Stimulated activated CD4-positive, alpha-beta T cell treated with anti-CD3 and anti-CD28 coated beads, Interleukin-15, amount 100 ng/mL, for 48 hours (primary cell): ENCODE measurements at regions not wholly inside any gene's neighbourhood (a gene's known extent, or its start where the extent isn't known, plus 50 kb on each side); places are given as distances from the start of the nearest gene placed in this dataset.
"Not testable (repeated sequence)": the region's sequence is repeated elsewhere in the genome, so short reads cannot be mapped to it uniquely, and the experiment has no call there.

Experiments
- DNase-seq, 2 donors: peaks; one replicate each; pipeline ENCODE4 v3.0.0-alpha.2; 2020; ENCODE audit warnings: low read depth in 2 of 2

DNA sequence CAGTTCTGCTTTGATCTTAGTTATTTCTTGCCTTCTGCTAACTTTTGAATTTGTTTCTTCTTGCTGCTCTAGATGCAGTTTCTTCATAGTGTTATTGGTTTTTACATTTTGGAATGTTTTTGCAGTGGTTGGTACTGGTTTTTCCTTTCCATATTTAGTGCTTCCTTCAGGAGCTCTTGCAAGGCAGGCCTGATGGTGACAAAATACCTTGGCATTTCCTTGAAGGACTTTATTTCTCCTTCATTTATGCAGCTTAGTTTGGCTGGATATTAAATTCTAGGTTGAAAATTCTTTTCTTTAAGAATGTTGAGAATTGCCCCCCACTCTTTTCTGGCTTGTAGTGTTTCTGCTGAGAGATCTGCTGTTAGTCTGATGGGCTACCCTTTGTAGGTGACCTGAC is 1654.7 kb upstream of the SEL1L start:
- DNase-seq: not testable (repeated sequence)

DNA sequence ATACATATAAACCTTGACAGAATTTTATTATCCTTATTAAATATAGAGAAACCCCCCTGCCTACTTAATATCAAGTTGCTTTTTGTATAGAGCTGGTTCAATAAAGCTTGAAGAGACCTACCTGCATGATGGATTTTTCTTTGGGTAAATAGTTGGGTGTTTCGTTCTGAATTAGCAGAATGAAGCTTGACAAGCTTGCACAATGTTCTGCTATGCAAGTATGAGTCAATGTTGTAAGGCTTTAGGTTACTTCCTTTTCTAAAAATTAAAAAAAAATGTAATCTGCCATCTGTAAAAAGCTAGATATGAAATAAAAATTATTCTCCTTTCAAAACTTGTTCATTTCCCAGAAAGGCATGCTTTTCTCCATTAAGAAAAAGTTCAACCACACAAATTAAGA is 1662.6 kb upstream of the SEL1L start:
- DNase-seq: no peak

DNA sequence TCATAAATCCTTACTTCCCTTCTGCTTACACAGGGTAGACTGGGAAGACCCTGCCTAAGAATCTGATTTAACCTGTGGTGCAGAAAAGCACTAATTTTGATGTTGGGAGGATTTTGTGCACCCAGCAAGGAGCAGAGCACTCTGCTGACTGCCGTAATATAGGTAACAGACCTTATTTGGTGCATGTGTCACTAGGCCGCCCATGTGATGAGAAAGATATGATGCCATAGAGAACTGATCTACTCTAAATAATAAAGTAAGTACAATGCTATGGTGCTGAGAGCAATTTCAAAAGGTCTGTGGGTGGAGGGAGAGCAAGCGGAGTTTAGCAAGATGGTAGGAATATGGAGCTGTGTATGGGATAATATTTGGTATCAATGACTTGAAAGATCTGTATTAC is 1663.6 kb upstream of the SEL1L start:
- no peak for DNase-seq

DNA sequence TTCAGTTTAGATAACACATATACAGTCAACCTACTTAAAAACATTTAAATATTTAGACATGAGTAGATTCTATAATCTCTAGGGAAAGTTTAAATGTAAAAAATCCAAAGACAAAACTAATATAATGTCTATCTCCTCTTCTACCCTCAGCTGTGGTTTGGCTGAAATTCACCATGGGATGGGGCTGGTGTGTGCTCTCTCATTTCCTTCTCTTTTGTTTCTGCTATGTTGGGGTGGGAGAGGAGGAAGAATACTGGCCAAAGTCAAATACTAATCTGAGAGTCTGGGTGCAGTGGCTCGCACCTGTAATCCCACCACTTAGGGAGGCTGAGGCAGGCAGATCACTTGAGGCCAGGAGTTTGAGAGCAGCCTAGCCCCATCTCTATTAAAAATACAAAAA is 1673.9 kb upstream of the SEL1L start:
- DNase-seq: no peak

DNA sequence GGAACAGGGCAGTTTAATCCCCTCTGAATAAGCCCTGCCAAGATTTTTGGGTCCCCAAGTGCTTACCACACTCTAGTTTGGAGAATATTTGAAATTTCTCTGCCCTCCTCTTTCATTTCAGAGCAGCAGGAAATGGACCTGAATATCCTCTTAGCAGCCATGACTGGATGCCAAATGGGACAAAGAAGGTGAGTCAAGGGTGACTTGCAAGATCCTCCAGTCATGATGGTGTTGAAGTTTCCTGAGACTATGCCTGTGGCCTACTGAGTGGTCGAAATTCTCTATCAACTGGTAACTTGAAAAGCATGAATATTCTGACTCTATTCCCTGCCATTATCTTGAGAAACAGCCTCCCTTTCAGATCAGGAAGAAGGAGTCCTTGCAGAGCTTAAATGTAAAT is 1674.7 kb upstream of the SEL1L start:
- DNase-seq: no peak

DNA sequence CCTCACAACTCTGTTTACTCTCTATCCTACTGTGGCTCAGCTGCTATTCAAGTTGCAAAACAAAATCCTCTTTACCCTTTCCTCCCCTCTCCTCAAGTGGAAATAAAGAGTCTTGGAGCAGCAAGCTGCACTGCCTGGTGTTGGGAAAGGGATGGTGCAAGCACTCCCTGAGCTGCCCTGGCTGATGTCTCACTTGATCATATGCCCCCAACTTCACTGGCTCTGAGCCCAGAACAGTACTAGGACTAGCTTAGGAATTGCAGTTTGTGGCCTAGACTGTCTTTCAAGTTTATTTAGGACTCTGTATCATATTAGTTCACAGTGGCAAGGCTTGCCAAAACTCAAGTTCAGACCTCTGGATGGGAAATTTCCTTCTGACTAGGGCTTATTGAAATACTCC is 1683.8 kb upstream of the SEL1L start:
- no peak for DNase-seq

DNA sequence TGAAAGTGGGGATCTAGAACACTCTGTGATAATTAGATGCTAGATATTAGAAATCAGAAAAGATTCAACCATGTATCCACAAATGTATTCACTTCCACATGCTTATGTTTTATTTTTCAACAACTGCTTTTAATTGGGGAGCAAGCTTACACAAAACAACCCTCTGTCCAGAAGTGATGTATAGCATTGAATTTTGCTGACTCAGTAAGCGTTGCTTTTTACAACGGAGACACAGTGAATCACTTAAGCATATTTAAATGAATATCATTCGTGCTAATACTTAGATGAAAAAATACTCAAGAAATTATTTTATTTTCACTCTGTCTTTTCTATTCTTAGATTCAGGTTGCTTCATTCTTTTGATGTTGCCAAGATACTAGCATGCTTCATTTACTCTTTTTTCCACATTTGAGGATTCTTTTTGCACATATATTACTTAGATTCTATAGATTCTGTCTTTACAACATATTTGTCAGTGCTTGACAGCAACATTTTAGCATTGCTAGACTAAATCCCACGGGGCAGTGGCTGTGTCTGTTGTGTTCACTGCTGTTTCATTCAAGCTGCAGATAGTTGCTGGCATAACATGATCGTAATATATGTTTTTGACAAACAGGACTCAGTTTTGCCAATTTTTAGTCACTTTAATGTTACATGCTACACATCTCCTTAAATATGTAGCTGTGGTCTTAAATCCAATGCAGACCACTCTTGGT is 1714.4 kb upstream of the SEL1L start:
- no peak for DNase-seq

DNA sequence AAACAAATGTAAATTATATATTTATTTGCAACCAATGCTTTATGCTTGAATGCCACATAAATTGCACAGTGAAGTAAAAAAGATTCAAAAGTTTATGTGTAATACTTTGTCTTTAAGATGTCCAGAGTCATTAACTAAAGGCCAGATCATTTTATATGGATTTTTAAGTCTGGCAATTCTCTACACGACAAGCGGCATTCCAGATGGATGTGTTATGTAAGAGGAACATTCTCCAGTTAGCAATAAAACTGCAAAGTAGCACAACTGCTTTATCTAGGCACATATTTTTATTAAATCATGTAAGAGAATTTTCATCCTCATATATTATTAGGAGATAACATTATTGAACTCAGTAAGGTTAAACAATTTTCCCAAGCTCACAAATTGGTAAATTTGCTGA is 1717.7 kb upstream of the SEL1L start:
- no peak for DNase-seq

DNA sequence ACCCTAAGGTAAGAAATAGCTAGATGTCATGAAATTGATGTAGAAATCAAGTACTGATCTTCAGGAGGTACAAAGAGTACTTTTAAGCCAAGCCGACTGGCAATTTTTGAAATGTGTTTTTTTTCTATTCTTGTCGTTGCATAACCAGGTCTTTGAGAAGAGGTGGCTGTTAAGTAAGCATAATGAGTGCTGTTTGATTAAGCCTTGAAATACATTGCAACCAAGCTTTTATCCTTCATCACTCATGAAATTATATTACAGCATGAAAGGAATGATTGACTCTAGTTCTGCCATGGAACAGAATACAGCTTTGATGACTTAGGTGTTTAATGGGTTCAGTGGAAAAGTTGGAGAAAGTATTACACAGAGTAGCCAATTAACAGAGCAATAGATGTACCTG is 1720.2 kb upstream of the SEL1L start:
- no peak for DNase-seq

DNA sequence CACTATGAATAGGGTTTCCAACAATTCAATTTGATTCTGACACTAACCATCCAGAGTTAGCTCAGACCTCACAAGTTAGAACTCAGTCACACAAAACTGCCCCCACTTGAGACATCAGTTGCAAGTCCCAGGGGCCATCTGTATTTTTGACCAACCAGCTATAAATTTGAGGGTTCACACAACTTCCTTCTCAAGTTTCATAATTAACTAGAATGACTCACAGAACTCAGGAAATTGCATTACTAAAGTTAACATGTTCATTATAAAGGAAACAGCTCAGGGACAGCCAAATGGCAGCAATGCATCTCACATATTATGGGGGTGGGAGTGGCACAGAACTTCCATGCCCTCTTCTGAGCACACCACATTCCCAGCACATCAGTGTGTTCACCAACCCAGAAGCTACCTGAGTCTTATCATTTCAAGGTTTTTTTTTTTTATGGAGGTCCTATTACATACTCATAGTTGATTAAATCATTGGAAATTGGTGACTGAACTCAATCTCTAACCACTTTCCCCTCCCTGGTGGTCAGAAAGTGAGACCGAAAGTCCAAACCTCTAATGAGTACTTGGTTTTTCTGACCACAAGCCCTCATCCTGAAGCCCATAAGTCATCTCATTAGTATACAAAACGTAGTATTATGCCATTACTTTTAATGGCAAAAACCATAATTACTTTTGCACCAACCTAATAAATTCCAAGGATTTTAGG is 1721.5 kb upstream of the SEL1L start:
- no peak for DNase-seq

DNA sequence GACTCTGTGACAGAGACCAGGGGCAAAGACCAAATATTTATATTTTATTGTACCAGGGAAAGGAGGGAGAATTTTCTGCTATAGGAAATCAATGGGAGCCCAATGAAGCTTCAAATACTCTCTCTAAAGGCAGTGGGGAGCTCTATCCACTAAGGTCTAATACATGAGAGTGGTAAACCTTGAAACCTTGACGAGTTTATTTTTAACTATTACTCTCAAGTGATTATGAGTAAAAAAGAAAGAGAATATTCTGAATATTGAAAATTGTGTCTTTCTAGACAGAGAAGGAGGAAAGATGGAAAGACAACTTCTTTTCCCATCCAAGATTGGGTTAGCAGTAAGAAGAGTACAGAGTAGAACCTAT is 1722.1 kb upstream of the SEL1L start:
- DNase-seq: no peak

DNA sequence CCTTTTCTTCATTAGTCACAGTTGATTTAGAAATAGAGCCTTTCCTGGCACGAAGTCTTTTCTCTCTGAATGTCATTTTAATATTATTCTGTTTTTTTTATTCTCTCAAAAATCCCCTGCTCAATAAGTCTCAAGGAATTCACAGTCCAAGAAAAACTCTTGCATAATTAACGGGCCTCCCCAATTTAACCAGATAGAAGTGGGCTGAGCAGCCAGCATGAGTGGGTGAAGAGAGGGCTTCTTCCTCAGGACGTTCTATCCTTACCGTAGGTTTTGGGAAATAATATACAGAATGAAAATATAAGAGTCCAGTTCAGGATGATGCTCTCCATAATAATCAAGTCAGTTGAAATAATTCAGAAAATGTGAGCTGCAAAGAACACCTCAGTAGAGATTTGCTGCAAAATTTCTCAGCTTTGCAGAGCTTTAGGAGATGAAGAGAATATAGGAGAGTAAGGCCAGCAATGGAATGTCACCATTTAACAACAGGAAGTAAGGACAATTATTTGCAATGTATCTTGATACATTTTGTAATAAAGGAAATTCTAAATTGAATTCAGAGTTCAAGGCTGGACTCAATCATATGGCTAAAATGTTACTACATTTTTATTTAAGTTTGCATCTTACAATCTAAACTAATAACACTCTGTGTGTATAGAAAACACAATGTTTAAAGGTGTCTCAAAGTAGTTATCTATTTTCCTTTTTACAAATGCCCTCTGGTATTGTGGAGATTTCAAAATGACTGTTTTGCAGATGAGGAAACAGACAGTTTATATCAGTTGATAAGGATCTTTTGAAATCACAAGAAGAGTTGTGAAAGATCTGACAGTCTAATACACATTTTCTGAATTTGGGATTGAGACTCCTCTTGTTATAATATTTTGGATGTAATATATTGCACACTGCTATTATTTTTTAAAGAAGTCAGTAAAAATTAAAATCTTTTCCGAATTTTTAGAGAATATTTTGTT is 1724.1 kb upstream of the SEL1L start:
- DNase-seq: no peak

DNA sequence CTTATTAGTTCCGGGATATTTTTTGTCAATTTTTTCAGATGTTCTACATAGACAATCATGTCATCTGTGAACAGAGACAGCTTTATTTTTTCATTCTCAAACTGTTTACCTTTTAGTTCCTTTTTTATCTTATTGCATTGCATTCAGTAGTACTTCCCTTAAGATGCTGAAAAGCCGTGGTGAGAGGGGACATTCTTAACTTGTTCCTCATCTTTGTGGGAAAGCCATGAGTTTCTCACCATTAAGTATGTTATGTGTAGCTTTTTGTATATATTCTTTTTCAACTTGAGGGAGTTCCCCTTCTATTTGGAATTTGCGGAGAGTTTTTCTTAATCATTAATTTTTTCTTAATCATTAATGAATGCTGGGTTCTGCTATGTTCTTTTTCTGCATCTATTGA is 1727.1 kb upstream of the SEL1L start:
- DNase-seq: no peak

DNA sequence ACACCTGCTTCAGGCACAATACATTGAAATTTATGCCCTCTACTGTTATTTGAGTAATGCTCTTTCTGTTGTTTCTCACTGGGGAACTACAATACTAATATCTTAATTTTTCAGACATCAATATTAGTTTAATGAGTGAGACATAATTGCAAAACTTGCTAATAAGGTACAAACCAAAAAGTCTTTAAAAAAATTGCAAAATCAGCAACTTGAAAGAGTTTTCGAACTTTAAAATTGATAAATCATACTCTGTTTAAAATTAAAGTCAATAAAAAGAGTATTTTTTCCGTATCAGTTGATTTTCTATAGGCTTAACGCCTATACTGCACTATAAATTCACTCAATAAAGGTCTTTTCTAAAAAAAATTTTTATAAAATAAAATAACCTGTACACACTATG is 1735.9 kb upstream of the SEL1L start:
- DNase-seq: no peak

DNA sequence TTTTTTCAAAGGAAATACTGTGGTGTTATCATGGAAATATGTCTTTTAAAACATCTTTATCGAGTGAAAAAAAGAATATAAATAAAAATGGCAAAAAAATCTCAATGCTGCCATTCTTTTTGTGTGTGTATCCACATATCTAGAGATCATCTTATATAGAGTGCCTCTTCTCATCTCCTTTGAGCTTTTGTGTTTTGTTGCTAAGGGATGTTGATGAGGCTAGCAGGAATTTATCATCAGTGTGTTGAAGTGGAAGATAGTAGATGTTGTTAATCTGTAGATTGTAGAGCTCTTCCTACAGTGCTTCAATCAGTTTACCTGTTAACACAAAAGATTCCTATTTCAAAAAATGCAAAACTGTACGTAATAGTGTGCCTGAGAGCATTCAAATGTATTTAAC is 1738.0 kb upstream of the SEL1L start:
- DNase-seq: no peak

DNA sequence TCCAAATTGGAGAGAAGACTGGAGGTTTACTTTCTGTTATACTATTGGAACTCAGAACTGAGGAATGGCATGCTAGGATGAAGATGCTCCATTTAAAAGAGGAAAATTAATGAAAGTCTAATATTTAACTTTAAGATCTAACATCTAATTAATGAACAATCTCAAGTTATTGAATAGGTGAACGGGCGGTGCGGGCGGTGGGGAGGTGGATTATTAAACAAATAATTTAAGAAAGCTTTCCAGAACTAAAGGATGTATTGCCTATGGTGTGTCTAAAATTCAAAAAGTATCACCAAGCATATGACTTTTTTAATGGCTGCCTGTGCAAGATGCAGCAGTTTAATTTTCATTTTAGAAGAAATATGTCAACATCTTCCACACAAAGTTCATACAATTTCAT is 1747.1 kb upstream of the SEL1L start:
- no peak for DNase-seq

DNA sequence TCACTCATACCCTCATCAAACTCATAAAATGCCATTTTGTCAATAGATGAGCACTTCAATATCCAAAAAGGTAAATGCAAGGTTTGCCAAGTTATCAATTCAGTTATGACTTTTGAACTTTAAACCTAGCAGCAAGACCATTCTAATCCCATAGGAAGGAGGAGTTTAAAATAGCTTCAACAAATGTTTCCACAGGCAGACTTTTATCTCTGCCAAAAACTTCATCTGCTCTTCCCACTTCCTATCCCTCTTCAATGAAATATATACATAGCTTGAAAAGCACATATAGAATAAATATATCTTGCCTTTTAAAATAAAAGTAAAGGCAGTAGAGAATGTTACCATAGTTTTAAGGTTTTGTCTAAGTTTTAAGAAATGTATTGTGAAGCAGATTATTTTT is 1749.1 kb upstream of the SEL1L start:
- no peak for DNase-seq

DNA sequence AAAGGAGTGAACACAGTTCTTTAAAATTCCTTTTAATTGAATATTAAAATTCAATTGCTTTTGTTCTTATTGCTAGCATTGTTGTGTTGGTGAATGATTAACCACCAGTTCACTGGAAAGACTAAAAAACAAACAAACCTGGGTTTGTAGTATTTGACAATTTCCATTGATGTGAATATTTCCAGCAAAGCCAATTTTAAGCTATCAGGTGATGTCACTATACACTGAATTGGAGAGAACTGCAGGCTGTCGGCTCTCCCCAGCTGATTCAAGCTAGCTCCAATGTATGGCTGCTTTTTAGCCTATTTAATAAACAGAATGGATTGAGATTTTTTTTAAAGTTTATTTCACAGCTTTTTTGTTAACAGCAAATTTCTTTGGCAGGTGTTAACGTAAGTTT is 1753.6 kb upstream of the SEL1L start:
- no peak for DNase-seq

DNA sequence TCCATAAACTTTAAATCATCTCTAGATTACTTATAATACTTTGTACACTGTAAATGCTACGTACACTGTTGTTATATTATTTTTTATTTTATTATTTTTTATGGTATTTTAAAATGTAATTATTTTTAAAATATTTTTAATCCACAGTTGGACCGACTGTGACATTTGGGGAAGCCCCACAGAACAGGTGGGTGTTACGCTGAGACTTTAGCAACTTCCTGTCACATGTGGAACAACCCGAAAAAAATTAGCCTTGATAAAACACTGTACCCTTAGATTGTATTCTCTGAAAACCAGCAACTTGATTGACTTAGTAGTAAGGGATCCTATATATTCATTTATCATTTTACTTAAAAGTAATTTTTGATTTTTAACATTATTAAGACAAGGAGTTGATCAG is 1755.7 kb upstream of the SEL1L start:
- DNase-seq: no peak

DNA sequence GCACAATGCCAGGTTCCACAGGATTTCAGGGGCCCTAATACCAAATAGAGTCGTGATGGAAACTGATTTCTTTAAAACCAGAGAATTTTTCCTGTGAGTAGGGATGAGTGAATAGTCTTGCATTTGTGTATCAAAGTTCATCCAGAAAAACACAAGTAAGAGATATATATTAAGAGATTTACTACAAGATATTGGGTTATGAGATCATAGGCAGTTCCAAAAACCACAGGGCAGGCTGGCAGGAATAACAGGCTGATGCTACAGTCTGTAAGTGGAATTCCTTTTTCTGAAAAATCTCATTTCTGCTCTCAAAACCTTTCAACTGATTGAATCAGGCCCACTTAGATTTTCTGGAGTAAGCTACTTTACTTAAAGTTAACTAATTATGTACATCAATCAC is 1756.2 kb upstream of the SEL1L start:
- DNase-seq: no peak

DNA sequence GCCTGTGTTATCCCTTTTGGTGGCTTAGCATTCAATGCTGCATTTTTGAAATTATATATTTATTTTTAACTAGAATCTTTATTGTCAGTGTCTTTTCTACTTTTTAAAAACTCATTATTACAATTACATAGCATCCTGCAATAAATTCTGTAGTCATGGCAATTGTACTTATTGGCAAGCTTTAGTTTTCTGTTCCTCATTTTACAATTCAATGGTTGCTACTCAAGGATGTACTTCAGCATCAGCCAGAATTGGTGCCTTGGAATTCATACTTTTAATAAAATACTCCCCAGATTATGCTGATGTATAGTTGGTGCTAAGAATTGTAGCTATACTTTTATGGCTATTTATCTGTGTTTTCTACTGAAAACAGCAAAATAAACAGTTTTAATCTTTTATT is 1756.8 kb upstream of the SEL1L start:
- DNase-seq: no peak

DNA sequence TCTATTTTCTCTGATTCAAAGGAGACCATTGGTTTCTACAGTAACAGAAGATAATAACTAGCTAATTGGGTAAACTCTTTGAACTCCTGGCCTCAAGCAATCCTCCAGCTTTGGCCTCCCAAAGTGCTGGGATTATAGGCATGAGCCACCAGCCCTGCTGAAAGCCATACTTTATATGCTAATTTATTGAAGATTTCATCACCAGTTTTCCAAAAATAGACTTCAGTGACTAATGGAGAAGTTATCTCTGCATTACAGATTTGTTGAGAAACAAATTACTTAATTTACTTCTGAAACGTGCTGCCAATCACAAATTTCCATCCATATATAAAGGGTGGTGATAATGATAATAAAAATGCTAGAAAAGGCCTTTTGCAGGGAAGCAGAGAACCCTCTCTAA is 1758.1 kb upstream of the SEL1L start:
- no peak for DNase-seq

DNA sequence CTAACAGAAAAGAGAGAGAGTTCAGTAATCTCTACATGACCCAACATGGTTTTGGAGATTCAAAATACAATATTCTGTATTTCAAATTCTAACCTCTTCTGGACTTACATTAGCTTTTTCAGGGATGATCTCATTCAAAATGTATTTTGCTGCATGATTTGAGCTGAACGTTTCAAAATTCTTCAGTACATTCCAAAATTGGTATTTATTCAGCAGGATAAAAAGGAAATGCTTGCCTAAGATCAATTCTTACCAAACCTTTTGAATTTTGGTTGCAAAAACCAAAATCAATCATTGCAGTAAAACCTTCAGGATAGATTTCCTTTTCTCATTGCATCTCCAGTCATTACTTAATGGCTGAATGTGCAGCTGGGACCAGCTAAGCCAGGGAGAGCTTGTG is 1761.3 kb upstream of the SEL1L start:
- DNase-seq: no peak
